ENCODE measurements at regions not wholly inside any gene's neighbourhood (a gene's known extent, or its start where the extent isn't known, plus 50 kb on each side); places are given as distances from the start of the nearest gene placed in this dataset.

DNA sequence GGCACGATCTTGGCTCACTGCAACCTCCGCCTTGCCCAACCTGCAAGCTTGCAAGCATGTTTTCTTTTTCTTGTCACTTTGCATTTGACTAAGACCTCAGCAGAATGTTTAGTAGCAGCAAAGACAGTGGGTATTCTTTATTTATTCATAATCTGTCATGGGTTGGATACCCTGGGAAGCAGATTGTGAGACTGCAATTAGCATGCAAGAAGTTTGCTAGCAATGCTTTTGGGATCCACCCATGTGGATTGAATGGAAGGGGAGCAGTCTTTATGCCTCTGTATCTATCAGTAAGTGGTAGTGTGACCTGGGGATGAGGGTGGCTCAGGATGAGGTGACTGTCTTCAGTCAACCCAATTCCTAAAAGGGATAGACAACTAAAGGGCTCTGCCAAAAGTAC is 166.7 kb downstream of the RAP2B start:
- TF ChIP-seq, protein P1, sequence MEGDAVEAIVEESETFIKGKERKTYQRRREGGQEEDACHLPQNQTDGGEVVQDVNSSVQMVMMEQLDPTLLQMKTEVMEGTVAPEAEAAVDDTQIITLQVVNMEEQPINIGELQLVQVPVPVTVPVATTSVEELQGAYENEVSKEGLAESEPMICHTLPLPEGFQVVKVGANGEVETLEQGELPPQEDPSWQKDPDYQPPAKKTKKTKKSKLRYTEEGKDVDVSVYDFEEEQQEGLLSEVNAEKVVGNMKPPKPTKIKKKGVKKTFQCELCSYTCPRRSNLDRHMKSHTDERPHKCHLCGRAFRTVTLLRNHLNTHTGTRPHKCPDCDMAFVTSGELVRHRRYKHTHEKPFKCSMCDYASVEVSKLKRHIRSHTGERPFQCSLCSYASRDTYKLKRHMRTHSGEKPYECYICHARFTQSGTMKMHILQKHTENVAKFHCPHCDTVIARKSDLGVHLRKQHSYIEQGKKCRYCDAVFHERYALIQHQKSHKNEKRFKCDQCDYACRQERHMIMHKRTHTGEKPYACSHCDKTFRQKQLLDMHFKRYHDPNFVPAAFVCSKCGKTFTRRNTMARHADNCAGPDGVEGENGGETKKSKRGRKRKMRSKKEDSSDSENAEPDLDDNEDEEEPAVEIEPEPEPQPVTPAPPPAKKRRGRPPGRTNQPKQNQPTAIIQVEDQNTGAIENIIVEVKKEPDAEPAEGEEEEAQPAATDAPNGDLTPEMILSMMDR (IDR thresholded peaks at IDR 0.05; ENCODE audit: low read depth, low read length), result no peak
- no peak for TF ChIP-seq EZH2phosphoT487 (IDR thresholded peaks at IDR 0.05; ENCODE audit: low read depth)
